ENCODE measurements at regions not wholly inside any gene's neighbourhood (a gene's known extent, or its start where the extent isn't known, plus 50 kb on each side); places are given as distances from the start of the nearest gene placed in this dataset.

DNA sequence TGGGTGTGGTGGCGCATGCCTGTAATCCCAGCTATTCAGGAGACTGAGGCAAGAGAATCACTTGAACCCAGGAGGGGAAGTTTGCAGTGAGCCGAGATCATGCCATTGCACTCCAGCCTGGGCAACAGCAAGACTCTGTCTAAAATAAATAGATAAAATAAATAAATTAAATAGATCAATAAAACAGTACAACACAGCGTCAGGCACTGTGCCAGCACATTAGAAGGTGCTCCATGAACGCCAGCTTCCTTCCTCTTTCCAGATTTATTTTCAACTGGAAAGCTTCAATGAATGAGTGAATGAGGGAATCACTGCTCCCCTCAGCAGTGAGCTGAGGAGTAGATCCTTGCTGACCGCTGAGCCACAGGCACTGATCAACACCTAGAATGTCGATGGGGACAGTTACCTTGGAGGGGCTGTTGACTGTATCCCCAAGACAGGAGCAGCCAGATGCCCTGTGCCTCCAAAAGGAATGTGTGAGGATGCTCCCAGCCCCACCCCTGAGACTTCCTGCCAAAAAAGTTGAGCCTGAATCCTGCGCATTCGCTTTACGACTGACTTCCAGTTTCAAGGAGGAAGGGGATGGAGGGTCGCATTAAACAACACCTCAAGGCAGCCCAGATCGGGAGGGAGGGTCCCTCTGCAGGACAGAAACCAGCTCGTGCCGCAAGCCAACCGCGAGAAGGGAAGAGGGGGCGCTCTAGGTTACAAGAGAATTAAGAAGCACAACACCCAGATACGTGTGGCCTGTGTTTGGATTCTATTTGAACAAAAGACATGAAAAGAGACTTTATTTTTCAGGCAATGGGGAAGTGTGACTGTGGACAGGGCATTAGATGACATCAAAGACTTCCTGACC is 54.0 kb upstream of the CNOT6 start:
- TF ChIP-seq CTCF (IDR thresholded peaks at IDR 0.05 in 2 of 3, conservative IDR thresholded peaks at IDR 0.05 in 1 of 3; ENCODE audit: borderline replicate concordance in 1 of 3, insufficient read depth in 1 of 3, low read depth in 2 of 3, low read length in 2 of 3) (no peak), POLR2A (IDR thresholded peaks at IDR 0.05; ENCODE audit: borderline replicate concordance, extremely low read depth, insufficient read depth, insufficient read length) (no peak), FOSL1 (IDR thresholded peaks at IDR 0.05; ENCODE audit: low read depth) (no peak), EZH2 (IDR thresholded peaks at IDR 0.05) (no peak)
